ENCODE measurements at regions not wholly inside any gene's neighbourhood (a gene's known extent, or its start where the extent isn't known, plus 50 kb on each side); places are given as distances from the start of the nearest gene placed in this dataset.

GRCh38 chr12:105937009-105937408 is 201.7 kb downstream of the NUAK1 start:
- H3K4me3 ChIP-seq (replicated peaks in 1 of 2; ENCODE audit: low read depth in 1 of 2, low read length in 2 of 2) = no peak overlapping the region
- H3K27me3 ChIP-seq (ENCODE audit: insufficient read depth, low read length) = peaks cover 18% of the 10 kb centered on the region; the same call in 1 of the 2 replicates
- H3K9ac ChIP-seq (ENCODE audit: low read length) = no peak overlapping the region
- ChIA-PET RAD21 (ENCODE audit: low non-redundant PET in 1 of 2, low total read pairs in 2 of 2, uncharacterized antibody in 2 of 2, unreplicated experiment in 2 of 2) (no interaction called here), CTCF (no interaction called here), POLR2A (no interaction called here)
- H3K79me2 ChIP-seq (ENCODE audit: insufficient read depth, low read length) = no peaks in the 10 kb centered on the region
- H3K27ac ChIP-seq (ENCODE audit: low read depth, low read length) = no peak overlapping the region
- BruUV-seq (replicated peaks) = no TSS peak
- intact Hi-C loops (cut with micrococcal nuclease) = no loop called here
- no peak for DNase-seq (ENCODE audit: low read depth, low spot score)
- H3K9me2 ChIP-seq (ENCODE audit: insufficient read depth) = no peaks in the 10 kb centered on the region
- TF ChIP-seq CTCF (IDR thresholded peaks at IDR 0.05 in 2 of 3, conservative IDR thresholded peaks at IDR 0.05 in 1 of 3; ENCODE audit: borderline replicate concordance in 1 of 3, insufficient read depth in 1 of 3, low read depth in 2 of 3, low read length in 2 of 3) (0 out of 6 replicates have a peak, but pooled peaks of 1 of the 3 experiments have one; percentile 1), EGR1 (IDR thresholded peaks at IDR 0.05; ENCODE audit: low read depth) (no peak)
- no peaks in the 10 kb centered on the region for H3K36me3 ChIP-seq (ENCODE audit: control insufficient read depth in 1 of 2, insufficient read depth in 2 of 2, low read length in 2 of 2)
- no peak overlapping the region for H3K4me2 ChIP-seq (ENCODE audit: low read length)
- H3K9me3 ChIP-seq (ENCODE audit: control insufficient read depth in 1 of 2, insufficient read depth in 1 of 2, low read depth in 1 of 2, low read length in 2 of 2) = no peaks in the 10 kb centered on the region
- no peak overlapping the region for H2AFZ ChIP-seq (ENCODE audit: low read depth, low read length, poor library complexity, severe bottlenecking)
- H3K4me1 ChIP-seq (ENCODE audit: control insufficient read depth in 1 of 2, insufficient read depth in 2 of 2, low read length in 2 of 2) = peaks cover 2 to 9% of the 10 kb centered on the region in 2 experiments; a peak in 2 of 4 replicates
- no peak for ATAC-seq
- no peaks in the 10 kb centered on the region for H4K20me1 ChIP-seq (ENCODE audit: insufficient read depth)

GRCh38 chr12:105939181-105939721 is 199.5 kb downstream of the NUAK1 start:
- TF ChIP-seq YY1 (IDR thresholded peaks at IDR 0.05; ENCODE audit: extremely low read depth, insufficient replicate concordance, low read depth, low read length) (no peak), CEBPB (IDR thresholded peaks at IDR 0.05; ENCODE audit: low read depth) (no peak), ELF1 (IDR thresholded peaks at IDR 0.05; ENCODE audit: borderline replicate concordance, low read depth) (no peak), CTCF (IDR thresholded peaks at IDR 0.05 in 2 of 3, conservative IDR thresholded peaks at IDR 0.05 in 1 of 3; ENCODE audit: borderline replicate concordance in 1 of 3, insufficient read depth in 1 of 3, low read depth in 2 of 3, low read length in 2 of 3) (no peak), ZFX (IDR thresholded peaks at IDR 0.05) (no peak), TCF7L2 (IDR thresholded peaks at IDR 0.05; ENCODE audit: borderline replicate concordance, extremely low read depth, insufficient read depth, insufficient read length) (no peak), EZH2phosphoT487 (IDR thresholded peaks at IDR 0.05; ENCODE audit: borderline replicate concordance) (no peak), EGR1 (IDR thresholded peaks at IDR 0.05; ENCODE audit: low read depth) (no peak)
- TF ChIP-seq, protein P1, sequence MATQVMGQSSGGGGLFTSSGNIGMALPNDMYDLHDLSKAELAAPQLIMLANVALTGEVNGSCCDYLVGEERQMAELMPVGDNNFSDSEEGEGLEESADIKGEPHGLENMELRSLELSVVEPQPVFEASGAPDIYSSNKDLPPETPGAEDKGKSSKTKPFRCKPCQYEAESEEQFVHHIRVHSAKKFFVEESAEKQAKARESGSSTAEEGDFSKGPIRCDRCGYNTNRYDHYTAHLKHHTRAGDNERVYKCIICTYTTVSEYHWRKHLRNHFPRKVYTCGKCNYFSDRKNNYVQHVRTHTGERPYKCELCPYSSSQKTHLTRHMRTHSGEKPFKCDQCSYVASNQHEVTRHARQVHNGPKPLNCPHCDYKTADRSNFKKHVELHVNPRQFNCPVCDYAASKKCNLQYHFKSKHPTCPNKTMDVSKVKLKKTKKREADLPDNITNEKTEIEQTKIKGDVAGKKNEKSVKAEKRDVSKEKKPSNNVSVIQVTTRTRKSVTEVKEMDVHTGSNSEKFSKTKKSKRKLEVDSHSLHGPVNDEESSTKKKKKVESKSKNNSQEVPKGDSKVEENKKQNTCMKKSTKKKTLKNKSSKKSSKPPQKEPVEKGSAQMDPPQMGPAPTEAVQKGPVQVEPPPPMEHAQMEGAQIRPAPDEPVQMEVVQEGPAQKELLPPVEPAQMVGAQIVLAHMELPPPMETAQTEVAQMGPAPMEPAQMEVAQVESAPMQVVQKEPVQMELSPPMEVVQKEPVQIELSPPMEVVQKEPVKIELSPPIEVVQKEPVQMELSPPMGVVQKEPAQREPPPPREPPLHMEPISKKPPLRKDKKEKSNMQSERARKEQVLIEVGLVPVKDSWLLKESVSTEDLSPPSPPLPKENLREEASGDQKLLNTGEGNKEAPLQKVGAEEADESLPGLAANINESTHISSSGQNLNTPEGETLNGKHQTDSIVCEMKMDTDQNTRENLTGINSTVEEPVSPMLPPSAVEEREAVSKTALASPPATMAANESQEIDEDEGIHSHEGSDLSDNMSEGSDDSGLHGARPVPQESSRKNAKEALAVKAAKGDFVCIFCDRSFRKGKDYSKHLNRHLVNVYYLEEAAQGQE (IDR thresholded peaks at IDR 0.05; ENCODE audit: low read depth) = no peak
- intact Hi-C loops (cut with micrococcal nuclease) = no loop called here
- DNase-seq (ENCODE audit: low read depth, low spot score) (no peak), ATAC-seq (no peak)
- H3K27ac ChIP-seq (ENCODE audit: low read depth, low read length) = no peak overlapping the region
- RAD21 ChIA-PET (ENCODE audit: low non-redundant PET in 1 of 2, low total read pairs in 2 of 2, uncharacterized antibody in 2 of 2, unreplicated experiment in 2 of 2) = no interaction called here
- no peaks in the 10 kb centered on the region for H3K9me3 ChIP-seq (ENCODE audit: control insufficient read depth in 1 of 2, insufficient read depth in 1 of 2, low read depth in 1 of 2, low read length in 2 of 2)
- H3K36me3 ChIP-seq (ENCODE audit: control insufficient read depth in 1 of 2, insufficient read depth in 2 of 2, low read length in 2 of 2) = no peaks in the 10 kb centered on the region
- POLR2A ChIA-PET = no interaction called here
- BruUV-seq (replicated peaks) = no TSS peak
- H3K27me3 ChIP-seq (ENCODE audit: insufficient read depth, low read length) = peaks cover 18% of the 10 kb centered on the region; the same call in 1 of the 2 replicates
- H3K79me2 ChIP-seq (ENCODE audit: insufficient read depth, low read length) = no peaks in the 10 kb centered on the region
- no peaks in the 10 kb centered on the region for H3K9me2 ChIP-seq (ENCODE audit: insufficient read depth)
- peaks cover 0 to 5% of the 10 kb centered on the region in 2 experiments; a peak in 1 of 4 replicates for H3K4me1 ChIP-seq (ENCODE audit: control insufficient read depth in 1 of 2, insufficient read depth in 2 of 2, low read length in 2 of 2)
- CTCF ChIA-PET = no interaction called here
- no peaks in the 10 kb centered on the region for H4K20me1 ChIP-seq (ENCODE audit: insufficient read depth)
- no peak overlapping the region for H3K4me3 ChIP-seq (replicated peaks in 1 of 2; ENCODE audit: low read depth in 1 of 2, low read length in 2 of 2)
- H3K4me2 ChIP-seq (ENCODE audit: low read length) = no peak overlapping the region
- H2AFZ ChIP-seq (ENCODE audit: low read depth, low read length, poor library complexity, severe bottlenecking) = no peak overlapping the region
- H3K9ac ChIP-seq (ENCODE audit: low read length) = no peak overlapping the region
